ENCODE measurements at regions not wholly inside any gene's neighbourhood (a gene's known extent, or its start where the extent isn't known, plus 50 kb on each side); places are given as distances from the start of the nearest gene placed in this dataset.

DNA sequence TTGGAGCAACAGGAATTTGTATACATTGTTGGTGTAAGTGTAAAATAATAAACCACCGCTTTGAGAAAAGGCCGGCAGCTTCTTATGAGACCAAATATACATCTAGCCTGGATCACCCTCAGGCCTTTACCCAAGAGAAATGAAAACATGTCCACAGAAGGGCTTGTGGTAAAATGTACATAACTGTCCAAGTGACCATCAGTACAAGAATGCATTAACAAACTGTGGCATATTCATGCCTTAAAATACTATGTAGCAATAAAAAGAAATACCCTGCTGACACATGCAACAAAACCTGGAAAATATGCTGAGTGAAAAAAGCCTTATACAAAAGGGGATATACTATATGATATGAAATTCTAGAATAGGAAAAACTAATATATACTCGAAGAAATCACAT is 311.9 kb upstream of the TRPC7 start:
- H3K4me3 ChIP-seq (ENCODE audit: control extremely low read depth in 1 of 5, extremely low read depth in 1 of 5, insufficient read depth in 1 of 5, low read depth in 2 of 5, low read length in 4 of 5) = no peak overlapping the region
- TF ChIP-seq, protein P1, sequence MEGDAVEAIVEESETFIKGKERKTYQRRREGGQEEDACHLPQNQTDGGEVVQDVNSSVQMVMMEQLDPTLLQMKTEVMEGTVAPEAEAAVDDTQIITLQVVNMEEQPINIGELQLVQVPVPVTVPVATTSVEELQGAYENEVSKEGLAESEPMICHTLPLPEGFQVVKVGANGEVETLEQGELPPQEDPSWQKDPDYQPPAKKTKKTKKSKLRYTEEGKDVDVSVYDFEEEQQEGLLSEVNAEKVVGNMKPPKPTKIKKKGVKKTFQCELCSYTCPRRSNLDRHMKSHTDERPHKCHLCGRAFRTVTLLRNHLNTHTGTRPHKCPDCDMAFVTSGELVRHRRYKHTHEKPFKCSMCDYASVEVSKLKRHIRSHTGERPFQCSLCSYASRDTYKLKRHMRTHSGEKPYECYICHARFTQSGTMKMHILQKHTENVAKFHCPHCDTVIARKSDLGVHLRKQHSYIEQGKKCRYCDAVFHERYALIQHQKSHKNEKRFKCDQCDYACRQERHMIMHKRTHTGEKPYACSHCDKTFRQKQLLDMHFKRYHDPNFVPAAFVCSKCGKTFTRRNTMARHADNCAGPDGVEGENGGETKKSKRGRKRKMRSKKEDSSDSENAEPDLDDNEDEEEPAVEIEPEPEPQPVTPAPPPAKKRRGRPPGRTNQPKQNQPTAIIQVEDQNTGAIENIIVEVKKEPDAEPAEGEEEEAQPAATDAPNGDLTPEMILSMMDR (IDR thresholded peaks at IDR 0.05) = no peak
- no peak for TF ChIP-seq EZH2 (IDR thresholded peaks at IDR 0.05; ENCODE audit: borderline replicate concordance, insufficient read depth, low read depth, low read length, poor library complexity, severe bottlenecking)
- H3K4me1 ChIP-seq (ENCODE audit: control insufficient read depth in 2 of 2, insufficient read depth in 2 of 2, low read length in 2 of 2) = no peaks in the 10 kb centered on the region
- no peaks in the 10 kb centered on the region for H3K79me2 ChIP-seq (ENCODE audit: control insufficient read depth, insufficient read depth, low read length)
- no peaks in the 10 kb centered on the region for H3K9me3 ChIP-seq (ENCODE audit: control extremely low read depth in 1 of 3, control insufficient read depth in 2 of 3, insufficient read depth in 1 of 3, low read length in 2 of 3)
- ChIA-PET CTCF (interaction anchor here (1.0 kb wide), 1 partner anchor 394 kb away, joined by 3 read pairs; no protein-coding TSS in a partner anchor), POLR2A (no interaction called here)
- Mint-ChIP-seq H3K9me3 (ENCODE audit: insufficient read depth) (peaks cover 4% of the 10 kb centered on the region), H3K27me3 (no peaks in the 10 kb centered on the region), H3K4me1 (no peaks in the 10 kb centered on the region), H3K4me3 (no peak overlapping the region), H3K27ac (no peak overlapping the region)
- ATAC-seq (ENCODE audit: low read depth) (no peak), DNase-seq (no peak)
- H3K9ac ChIP-seq (ENCODE audit: low read length) = no peak overlapping the region
- no peak overlapping the region for H3K4me2 ChIP-seq (replicated peaks; ENCODE audit: low read depth, low read length, poor library complexity, severe bottlenecking)
- no peaks in the 10 kb centered on the region for H3K27me3 ChIP-seq (replicated peaks in 1 of 4; ENCODE audit: control extremely low read depth in 1 of 4, control insufficient read depth in 3 of 4, insufficient read depth in 4 of 4, low read length in 3 of 4)
- H3K36me3 ChIP-seq (replicated peaks in 1 of 2; ENCODE audit: control extremely low read depth in 1 of 2, control insufficient read depth in 1 of 2, extremely low read depth in 1 of 2, insufficient read depth in 2 of 2, low read length in 1 of 2) = no peaks in the 10 kb centered on the region
- H4K20me1 ChIP-seq (ENCODE audit: control insufficient read depth, insufficient read depth, low read length, poor library complexity, severe bottlenecking) = no peaks in the 10 kb centered on the region
- intact Hi-C loops (cut with micrococcal nuclease) = no loop called here
- no peak overlapping the region for H2AFZ ChIP-seq (ENCODE audit: insufficient read depth, low read depth, low read length, poor library complexity, severe bottlenecking)
- H3K27ac ChIP-seq (ENCODE audit: low read length in 2 of 2) = no peak overlapping the region
- no CpG with 5 or more reads among the region's 3 CpGs for WGBS (ENCODE audit: insufficient coverage)

DNA sequence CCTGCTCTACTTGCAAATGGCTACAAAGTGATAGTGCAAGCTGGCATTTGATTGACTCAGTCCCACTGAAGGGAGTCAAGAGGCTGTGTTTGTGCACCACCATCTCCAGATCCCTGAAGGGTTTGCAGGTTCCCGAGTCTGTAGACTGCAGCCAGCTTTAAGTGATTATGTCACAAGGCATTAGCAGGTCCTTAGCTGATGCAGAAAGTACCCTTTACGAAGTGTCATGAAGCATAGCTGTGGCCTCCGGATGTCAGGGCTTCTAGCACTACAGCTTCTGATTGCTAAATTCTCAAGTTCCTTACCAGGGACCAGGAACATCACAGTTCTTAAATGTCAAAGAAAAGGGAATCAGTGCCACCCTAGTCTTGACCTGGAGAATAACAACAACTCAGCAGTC is 311.3 kb upstream of the TRPC7 start:
- Histone ChIP-seq H3K36me3 (replicated peaks in 1 of 2; ENCODE audit: control extremely low read depth in 1 of 2, control insufficient read depth in 1 of 2, extremely low read depth in 1 of 2, insufficient read depth in 2 of 2, low read length in 1 of 2) (no peaks in the 10 kb centered on the region), H3K79me2 (ENCODE audit: control insufficient read depth, insufficient read depth, low read length) (no peaks in the 10 kb centered on the region), H3K4me1 (ENCODE audit: control insufficient read depth in 2 of 2, insufficient read depth in 2 of 2, low read length in 2 of 2) (no peaks in the 10 kb centered on the region), H3K27ac (ENCODE audit: low read length in 2 of 2) (no peak overlapping the region), H4K20me1 (ENCODE audit: control insufficient read depth, insufficient read depth, low read length, poor library complexity, severe bottlenecking) (no peaks in the 10 kb centered on the region), H2AFZ (ENCODE audit: insufficient read depth, low read depth, low read length, poor library complexity, severe bottlenecking) (no peak overlapping the region), H3K9ac (ENCODE audit: low read length) (no peak overlapping the region), H3K9me3 (ENCODE audit: control extremely low read depth in 1 of 3, control insufficient read depth in 2 of 3, insufficient read depth in 1 of 3, low read length in 2 of 3) (no peaks in the 10 kb centered on the region), H3K4me3 (ENCODE audit: control extremely low read depth in 1 of 5, extremely low read depth in 1 of 5, insufficient read depth in 1 of 5, low read depth in 2 of 5, low read length in 4 of 5) (no peak overlapping the region), H3K27me3 (replicated peaks in 1 of 4; ENCODE audit: control extremely low read depth in 1 of 4, control insufficient read depth in 3 of 4, insufficient read depth in 4 of 4, low read length in 3 of 4) (no peaks in the 10 kb centered on the region), H3K4me2 (replicated peaks; ENCODE audit: low read depth, low read length, poor library complexity, severe bottlenecking) (no peak overlapping the region)
- DNase-seq (no peak), ATAC-seq (ENCODE audit: low read depth) (no peak)
- intact Hi-C loops (cut with micrococcal nuclease) = no loop called here
- CTCF ChIA-PET = interaction anchor here (1.0 kb wide), 1 partner anchor 395 kb away, joined by 3 read pairs; no protein-coding TSS in a partner anchor
- H3K27ac Mint-ChIP-seq = no peak overlapping the region
- POLR2A ChIA-PET = no interaction called here
- H3K4me3 Mint-ChIP-seq = no peak overlapping the region
- H3K27me3 Mint-ChIP-seq = no peaks in the 10 kb centered on the region
- no peaks in the 10 kb centered on the region for H3K4me1 Mint-ChIP-seq
- H3K9me3 Mint-ChIP-seq (ENCODE audit: insufficient read depth) = peaks cover 4% of the 10 kb centered on the region
- WGBS (ENCODE audit: insufficient coverage) = 80% methylated on average over 3 of the region's 3 CpGs
- TF ChIP-seq EZH2 (IDR thresholded peaks at IDR 0.05; ENCODE audit: borderline replicate concordance, insufficient read depth, low read depth, low read length, poor library complexity, severe bottlenecking) = no peak
- TF ChIP-seq, protein P1 (IDR thresholded peaks at IDR 0.05) = no peak
